Prostate gland (tissue), 2 donors: ENCODE measurements at regions not wholly inside any gene's neighbourhood (a gene's known extent, or its start where the extent isn't known, plus 50 kb on each side); places are given as distances from the start of the nearest gene placed in this dataset.
A peak's percentile ranks its signal among the peaks of the same experiment; 100 is the strongest.
"Not testable (repeated sequence)": the region's sequence is repeated elsewhere in the genome, so short reads cannot be mapped to it uniquely, and the experiment has no call there.

Experiments used
- DNase-seq: peaks from one replicate; pipeline ENCODE4 v3.0.0-alpha.2; 2019; ENCODE audit warnings: low spot score
- H3K27ac ChIP-seq, 2 donors: fragments of 200-600 bp; sonication (generic); 2 replicates each; pipeline ENCODE4 v1.5.1; 2017 to 2019
- H3K27me3 ChIP-seq: fragments of 200-600 bp; sonication (generic); replicated peaks from 2 replicates; pipeline ENCODE4 v1.5.1; 2019; ENCODE audit not compliant: insufficient read depth
- H3K36me3 ChIP-seq, 2 donors: fragments of 200-600 bp; sonication (generic); 1 replicate in 1 of 2; 2 replicates in 1 of 2; pipeline versions ENCODE4 v1.5.1 to v1.8.1; 2017 to 2019
- H3K4me1 ChIP-seq: fragments of 200-600 bp; sonication (generic); replicated peaks from 2 replicates; pipeline ENCODE4 v1.5.1; 2019
- H3K4me3 ChIP-seq, 2 donors: fragments of 200-600 bp; sonication (generic); 2 replicates each; pipeline ENCODE4 v1.5.1; 2017 to 2019
- H3K9me3 ChIP-seq: fragments of 200-600 bp; sonication (generic); 2 replicates; pipeline ENCODE4 v1.5.1; 2017
- POLR2A ChIP-seq: fragments of 450-650 bp; IDR thresholded peaks from one replicate; pipeline ENCODE4 v1.6.1; 2016; ENCODE audit warnings: antibody characterized with exemption, mild to moderate bottlenecking
- POLR2AphosphoS5 ChIP-seq: sonication (generic); formaldehyde crosslinking; IDR thresholded peaks from one replicate; pipeline ENCODE4 v1.6.1; 2017; ENCODE audit warnings: antibody characterized with exemption
- WGBS: methylation state at CpG from one replicate; pipeline ENCODE4 v1.1.5; 2018; 5-methylcytosine and 5-hydroxymethylcytosine counted together
- intact Hi-C: fragments of 100-400 bp; cut with DNase I; formaldehyde crosslinking; loops from one replicate; pipeline ENCODE4 v1.14.2; 2022
- TF ChIP-seq, protein P1 (sequence below), 4 experiments: fragments of 200-600 bp in 2 of 4; fragments of 450-650 bp in 2 of 4; sonication (generic) in 2 of 4; IDR thresholded peaks; 1 replicate in 3 of 4; 2 replicates in 1 of 4; pipeline ENCODE4 v1.5.1; 2016 to 2019; ENCODE audit warnings: antibody characterized with exemption in 4 of 4, mild to moderate bottlenecking in 2 of 4, moderate library complexity in 2 of 4

DNA sequence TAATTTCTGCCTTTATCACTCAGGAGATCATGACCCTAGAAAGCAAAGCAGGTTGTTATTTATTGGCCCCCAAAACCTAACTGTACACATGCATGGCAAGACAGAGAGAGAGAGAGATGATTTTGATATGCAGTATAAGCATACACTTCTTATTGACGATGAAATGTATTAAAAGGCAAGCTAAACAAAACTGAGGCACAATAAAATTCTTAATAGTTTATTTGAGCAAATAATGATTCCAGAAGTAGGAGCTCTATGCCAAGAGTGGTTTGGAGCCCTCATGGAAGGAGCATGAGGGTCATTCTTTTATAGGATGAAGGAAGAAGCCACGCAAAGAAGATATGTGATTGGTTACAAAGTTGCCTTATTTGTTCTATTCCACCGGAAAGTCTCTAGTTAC lies 616.0 kb downstream of the FBXO15 start:
- intact Hi-C loops = no loop called here
- H3K4me1 ChIP-seq = peaks cover 3% of the 10 kb centered on the region
- H3K27ac ChIP-seq = no peak overlapping the region
- no peak overlapping the region for H3K4me3 ChIP-seq
- peak; percentile 52 for TF ChIP-seq POLR2AphosphoS5
- TF ChIP-seq, protein P1, sequence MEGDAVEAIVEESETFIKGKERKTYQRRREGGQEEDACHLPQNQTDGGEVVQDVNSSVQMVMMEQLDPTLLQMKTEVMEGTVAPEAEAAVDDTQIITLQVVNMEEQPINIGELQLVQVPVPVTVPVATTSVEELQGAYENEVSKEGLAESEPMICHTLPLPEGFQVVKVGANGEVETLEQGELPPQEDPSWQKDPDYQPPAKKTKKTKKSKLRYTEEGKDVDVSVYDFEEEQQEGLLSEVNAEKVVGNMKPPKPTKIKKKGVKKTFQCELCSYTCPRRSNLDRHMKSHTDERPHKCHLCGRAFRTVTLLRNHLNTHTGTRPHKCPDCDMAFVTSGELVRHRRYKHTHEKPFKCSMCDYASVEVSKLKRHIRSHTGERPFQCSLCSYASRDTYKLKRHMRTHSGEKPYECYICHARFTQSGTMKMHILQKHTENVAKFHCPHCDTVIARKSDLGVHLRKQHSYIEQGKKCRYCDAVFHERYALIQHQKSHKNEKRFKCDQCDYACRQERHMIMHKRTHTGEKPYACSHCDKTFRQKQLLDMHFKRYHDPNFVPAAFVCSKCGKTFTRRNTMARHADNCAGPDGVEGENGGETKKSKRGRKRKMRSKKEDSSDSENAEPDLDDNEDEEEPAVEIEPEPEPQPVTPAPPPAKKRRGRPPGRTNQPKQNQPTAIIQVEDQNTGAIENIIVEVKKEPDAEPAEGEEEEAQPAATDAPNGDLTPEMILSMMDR (IDR thresholded peaks at IDR 0.05) = no peak
- 69% methylated on average over 3 of the region's 3 CpGs for WGBS
- H3K27me3 ChIP-seq = no peaks in the 10 kb centered on the region
- no peak for DNase-seq
- H3K9me3 ChIP-seq = no peaks in the 10 kb centered on the region
- H3K36me3 ChIP-seq = no peaks in the 10 kb centered on the region

DNA sequence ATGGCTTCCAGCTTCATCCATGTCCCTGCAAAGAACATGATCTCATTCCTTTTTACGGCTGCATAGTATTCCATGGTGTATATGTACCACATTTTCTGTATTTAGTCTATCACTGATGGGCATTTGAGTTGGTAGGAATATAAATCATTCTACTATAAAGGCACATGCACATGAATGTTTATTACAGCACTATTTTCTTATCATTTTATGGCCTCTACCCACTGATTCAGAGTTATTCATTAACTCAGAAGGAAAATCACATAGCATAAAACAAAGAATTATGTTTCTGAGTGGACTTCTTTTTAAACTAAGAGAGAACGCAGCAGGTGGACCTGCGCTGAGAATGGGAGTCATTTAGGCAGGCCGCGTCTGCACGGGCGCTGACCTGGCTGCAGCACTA lies 619.6 kb downstream of the FBXO15 start:
- H3K4me1 ChIP-seq = peaks cover 3% of the 10 kb centered on the region
- no peak for DNase-seq
- no peak for TF ChIP-seq POLR2AphosphoS5
- TF ChIP-seq, protein P1 (IDR thresholded peaks at IDR 0.05) = no peak
- TF ChIP-seq POLR2A = no peak
- intact Hi-C loops = no loop called here
- H3K27me3 ChIP-seq = no peaks in the 10 kb centered on the region
- no peak overlapping the region for H3K27ac ChIP-seq
- no peaks in the 10 kb centered on the region for H3K36me3 ChIP-seq
- no peaks in the 10 kb centered on the region for H3K9me3 ChIP-seq
- WGBS = 97% methylated on average over 7 of the region's 7 CpGs
- no peak overlapping the region for H3K4me3 ChIP-seq

DNA sequence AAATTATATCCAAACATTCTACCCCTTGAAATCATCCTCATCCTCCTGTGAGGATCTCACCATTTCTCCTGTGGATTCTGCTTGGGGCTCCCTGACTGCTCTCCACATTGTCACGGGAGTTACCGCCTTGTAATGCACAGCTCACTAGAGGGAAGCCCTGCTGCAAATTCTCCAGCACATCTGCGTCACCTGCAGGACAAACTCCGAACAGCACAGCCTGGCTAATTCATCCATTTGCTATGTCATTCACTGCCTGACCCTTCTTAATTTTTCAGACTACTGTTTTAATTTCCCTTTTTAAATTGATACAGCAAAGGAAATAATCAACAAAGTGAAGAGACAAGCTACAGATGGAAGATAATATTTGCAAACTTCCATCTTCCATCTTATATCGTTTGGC lies 627.4 kb downstream of the FBXO15 start:
- Histone ChIP-seq H3K9me3 (no peaks in the 10 kb centered on the region), H3K27ac (no peak overlapping the region), H3K36me3 (no peaks in the 10 kb centered on the region), H3K4me1 (no peaks in the 10 kb centered on the region), H3K4me3 (no peak overlapping the region), H3K27me3 (no peaks in the 10 kb centered on the region)
- 94% methylated on average over 5 of the region's 5 CpGs for WGBS
- intact Hi-C loops = no loop called here
- DNase-seq = no peak
- TF ChIP-seq POLR2AphosphoS5 (no peak), POLR2A (no peak)
- TF ChIP-seq, protein P1 (IDR thresholded peaks at IDR 0.05) = no peak

DNA sequence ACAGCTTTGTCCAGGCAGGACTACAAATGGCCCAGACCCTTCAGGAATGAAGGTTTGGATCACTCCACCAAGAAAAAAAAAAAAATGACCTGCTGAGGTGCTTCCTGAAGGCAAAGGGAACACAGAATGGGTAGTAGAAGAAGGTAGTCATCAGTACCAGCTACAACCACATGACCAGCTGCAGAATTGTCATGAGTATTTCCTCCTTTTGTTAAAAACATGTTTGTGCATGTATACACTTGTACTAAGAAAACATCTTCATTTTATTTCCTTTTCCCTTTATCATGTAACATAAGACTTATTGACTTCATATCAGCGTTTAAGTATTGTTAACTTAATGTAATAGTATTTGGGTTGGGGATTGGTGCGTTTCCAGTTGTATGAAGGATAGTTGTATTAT lies 631.6 kb downstream of the FBXO15 start:
- H3K4me3 ChIP-seq, H3K4me1 ChIP-seq, intact Hi-C loops, H3K27me3 ChIP-seq, DNase-seq, H3K36me3 ChIP-seq, H3K27ac ChIP-seq, H3K9me3 ChIP-seq: not testable (repeated sequence)
- 83% methylated on average over 2 of the region's 2 CpGs for WGBS

DNA sequence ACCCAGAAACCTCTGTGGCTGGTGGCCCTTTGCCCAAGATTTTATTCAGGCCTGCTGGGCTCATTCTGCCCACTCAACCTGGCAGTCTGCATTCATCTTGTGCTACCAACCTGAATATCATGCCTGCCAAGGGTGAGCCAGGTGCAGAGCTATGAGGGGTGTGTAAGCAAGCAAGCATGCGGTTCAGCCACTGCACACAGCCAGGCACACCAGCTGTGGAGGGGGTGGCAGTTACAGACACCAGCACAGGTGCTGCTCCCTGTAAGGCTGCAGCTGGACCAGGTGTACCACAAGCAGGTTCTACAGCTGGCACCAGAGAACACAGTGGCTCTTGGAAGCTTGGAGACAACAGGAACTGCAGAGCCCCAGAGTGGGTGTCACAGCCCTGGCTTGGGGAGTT lies 633.2 kb downstream of the FBXO15 start:
- no peak overlapping the region for H3K27ac ChIP-seq
- no peak overlapping the region for H3K4me3 ChIP-seq
- no peaks in the 10 kb centered on the region for H3K9me3 ChIP-seq
- intact Hi-C loops = no loop called here
- 92% methylated on average over 1 of the region's 1 CpG for WGBS
- H3K4me1 ChIP-seq = no peaks in the 10 kb centered on the region
- no peaks in the 10 kb centered on the region for H3K27me3 ChIP-seq
- no peaks in the 10 kb centered on the region for H3K36me3 ChIP-seq
- TF ChIP-seq, protein P1 (IDR thresholded peaks at IDR 0.05) = no peak
- TF ChIP-seq POLR2AphosphoS5 (no peak), POLR2A (no peak)
- no peak for DNase-seq
